ENCODE measurements at regions not wholly inside any gene's neighbourhood (a gene's known extent, or its start where the extent isn't known, plus 50 kb on each side); places are given as distances from the start of the nearest gene placed in this dataset.

GRCh38 chr3:44079916-44080315 is 161.8 kb upstream of the TOPAZ1 start:
- in situ Hi-C loops (cut with HindIII; ENCODE audit: low pct_ligation_motif_present, low pct_unique_long_range_greater_than_20kb, low sequenced_read_pairs), result no loop called here
- no peak for DNase-seq

DNA sequence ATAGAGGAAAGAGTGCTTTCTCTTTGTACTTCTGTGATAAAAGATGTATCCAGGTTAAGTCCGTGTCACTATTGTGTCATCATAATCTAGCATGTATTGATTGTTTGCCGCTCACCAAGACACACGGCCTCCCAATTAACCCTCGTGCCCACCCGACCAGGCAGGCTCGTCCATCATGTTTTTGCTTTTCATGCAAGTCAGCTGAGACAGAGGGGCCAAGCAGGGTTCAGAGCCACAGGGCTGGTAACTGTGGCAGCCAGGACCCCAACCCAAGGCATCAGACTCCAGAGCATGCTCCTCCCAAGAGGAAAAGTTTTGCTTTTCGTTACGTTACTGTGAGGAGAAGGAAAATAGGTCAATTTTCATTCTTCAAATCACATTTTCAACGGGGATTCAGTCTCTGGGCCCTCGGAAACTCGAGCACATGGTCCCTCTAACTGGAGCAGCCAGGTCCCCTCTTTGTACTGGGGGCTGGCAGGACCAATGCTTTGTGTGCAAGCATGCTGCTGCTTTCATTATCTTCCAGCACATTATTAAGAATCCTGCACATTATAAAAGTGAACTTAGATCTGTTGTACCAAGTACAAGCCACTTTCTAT is 161.1 kb upstream of the TOPAZ1 start:
- DNase-seq, result no peak
- in situ Hi-C loops (cut with HindIII; ENCODE audit: low pct_ligation_motif_present, low pct_unique_long_range_greater_than_20kb, low sequenced_read_pairs), result no loop called here

GRCh38 chr3:44090036-44090435 is 151.7 kb upstream of the TOPAZ1 start:
- in situ Hi-C loops (cut with HindIII; ENCODE audit: low pct_ligation_motif_present, low pct_unique_long_range_greater_than_20kb, low sequenced_read_pairs), result no loop called here
- no peak for DNase-seq

DNA sequence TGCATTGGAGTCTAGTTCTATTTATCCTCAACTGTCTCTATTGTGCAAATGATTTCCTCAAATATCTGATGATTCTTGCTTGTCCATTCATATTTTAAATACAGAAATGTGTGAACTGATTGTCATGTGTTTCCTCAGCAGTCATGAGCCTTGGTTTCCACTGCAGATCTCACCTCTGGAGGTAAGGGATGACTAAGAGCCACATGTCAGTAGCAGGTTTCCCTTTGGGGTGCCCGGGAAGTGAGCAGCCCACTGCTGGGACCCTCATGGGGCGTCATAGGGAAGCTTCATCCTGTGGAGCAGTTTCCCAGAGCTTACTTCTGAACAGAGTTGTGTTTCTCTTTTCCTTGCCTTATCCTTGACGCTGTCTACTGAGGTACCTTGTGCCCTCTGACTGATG is 149.2 kb upstream of the TOPAZ1 start:
- DNase-seq, result no peak
- in situ Hi-C loops (cut with HindIII; ENCODE audit: low pct_ligation_motif_present, low pct_unique_long_range_greater_than_20kb, low sequenced_read_pairs), result no loop called here

GRCh38 chr3:44093531-44093930 is 148.2 kb upstream of the TOPAZ1 start:
- in situ Hi-C loops (cut with HindIII; ENCODE audit: low pct_ligation_motif_present, low pct_unique_long_range_greater_than_20kb, low sequenced_read_pairs), result no loop called here
- DNase-seq, result no peak

DNA sequence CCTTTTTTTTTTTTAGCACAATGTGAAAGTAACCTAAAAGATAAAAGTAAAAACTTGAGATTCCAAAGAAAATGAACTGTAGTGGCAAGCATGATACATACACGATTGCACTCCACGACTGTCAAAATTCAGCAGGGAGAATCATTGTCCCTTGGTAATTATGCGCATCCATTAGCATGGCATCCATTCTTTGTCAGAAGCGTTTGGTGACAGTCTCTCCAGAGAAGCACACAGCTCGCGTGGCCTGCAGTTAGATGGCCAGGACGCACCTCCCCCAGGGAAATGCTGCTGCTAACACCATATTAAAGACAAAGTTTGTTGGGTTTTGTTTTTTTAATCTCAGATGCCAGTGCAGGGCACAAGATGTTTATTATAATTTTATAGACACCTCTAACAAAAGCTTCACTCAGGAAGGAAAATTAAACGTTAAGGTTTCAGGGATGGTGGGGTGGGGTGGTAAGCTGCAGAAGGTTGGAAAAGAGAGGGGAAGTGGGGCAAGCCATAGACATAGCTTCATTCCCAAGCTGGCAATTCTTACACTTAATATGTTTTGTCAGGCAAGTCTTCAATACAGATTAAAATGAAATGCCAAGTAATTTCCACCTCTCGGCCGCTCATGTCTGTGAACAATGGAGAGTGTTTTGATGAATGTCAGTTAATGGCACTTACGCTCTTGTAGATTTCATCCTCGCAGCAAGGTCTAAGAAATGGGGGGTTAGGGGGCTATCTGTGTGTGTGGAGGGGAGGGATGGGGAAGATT is 142.8 kb upstream of the TOPAZ1 start:
- in situ Hi-C loops (cut with HindIII; ENCODE audit: low pct_ligation_motif_present, low pct_unique_long_range_greater_than_20kb, low sequenced_read_pairs), result no loop called here
- no peak for DNase-seq

- no peak for DNase-seq
- in situ Hi-C loops (cut with HindIII; ENCODE audit: low pct_ligation_motif_present, low pct_unique_long_range_greater_than_20kb, low sequenced_read_pairs), result no loop called here
Measured at GRCh38 chr3:44099566-44100297, 142.0 kb upstream of the TOPAZ1 start.

- DNase-seq, result no peak
- in situ Hi-C loops (cut with HindIII; ENCODE audit: low pct_ligation_motif_present, low pct_unique_long_range_greater_than_20kb, low sequenced_read_pairs), result no loop called here
Measured at GRCh38 chr3:44100298-44100695, 141.4 kb upstream of the TOPAZ1 start.

- in situ Hi-C loops (cut with HindIII; ENCODE audit: low pct_ligation_motif_present, low pct_unique_long_range_greater_than_20kb, low sequenced_read_pairs), result no loop called here
- DNase-seq, result no peak
Measured at GRCh38 chr3:44104043-44104442, 137.6 kb upstream of the TOPAZ1 start.

DNA sequence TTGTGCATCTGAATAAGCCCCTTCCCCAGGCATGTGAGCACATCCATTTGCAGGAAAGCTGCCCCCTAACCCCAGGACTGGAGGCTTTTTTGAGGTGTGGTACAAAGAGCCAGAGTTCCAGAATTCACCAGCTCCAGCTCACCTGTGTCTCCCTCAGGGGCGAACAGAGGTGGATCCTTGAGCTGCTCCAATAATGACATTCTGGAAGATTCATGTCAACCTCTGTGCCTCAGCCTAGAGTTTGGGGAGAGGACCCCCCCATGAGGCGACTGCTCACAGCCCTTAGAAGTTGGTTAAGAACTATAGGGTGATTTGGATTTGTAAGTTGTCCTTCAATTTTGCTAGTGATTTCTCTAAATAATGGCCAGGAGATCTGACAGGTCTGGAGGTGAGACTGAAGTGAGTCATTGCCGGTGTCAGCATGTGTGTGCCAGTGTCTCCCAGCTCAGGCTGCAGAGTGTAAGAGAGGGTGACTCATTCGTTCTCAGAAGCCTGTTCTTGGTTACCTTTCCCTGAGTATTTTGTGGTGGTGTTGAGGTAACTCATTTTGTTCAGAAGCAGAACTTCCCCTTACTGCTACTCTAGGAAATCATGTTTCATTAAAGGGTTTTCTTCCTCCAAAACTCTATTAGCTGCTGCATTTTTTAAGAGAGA is 136.9 kb upstream of the TOPAZ1 start:
- in situ Hi-C loops (cut with HindIII; ENCODE audit: low pct_ligation_motif_present, low pct_unique_long_range_greater_than_20kb, low sequenced_read_pairs), result no loop called here
- DNase-seq, result peak; percentile 55

DNA sequence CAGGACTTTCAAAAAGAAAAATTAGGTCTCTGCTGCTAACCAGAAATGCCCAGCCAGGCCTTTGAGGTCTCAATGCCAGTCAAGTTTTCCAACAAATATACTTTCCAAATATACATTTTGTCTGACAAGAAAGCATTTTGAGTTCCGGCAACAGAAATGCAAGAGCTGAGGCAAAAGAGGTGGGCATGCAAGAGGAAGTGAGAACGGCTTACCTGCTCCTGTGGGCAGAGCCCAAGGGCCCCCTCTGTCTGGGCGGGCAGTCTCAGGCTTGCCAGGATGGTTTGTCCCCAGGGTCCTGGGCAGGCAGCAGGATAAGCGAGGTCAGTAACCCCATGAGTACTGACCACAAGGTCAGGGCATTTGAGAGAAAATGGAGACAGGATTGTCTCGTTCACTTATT is 136.1 kb upstream of the TOPAZ1 start:
- in situ Hi-C loops (cut with HindIII; ENCODE audit: low pct_ligation_motif_present, low pct_unique_long_range_greater_than_20kb, low sequenced_read_pairs), result no loop called here
- DNase-seq, result no peak

DNA sequence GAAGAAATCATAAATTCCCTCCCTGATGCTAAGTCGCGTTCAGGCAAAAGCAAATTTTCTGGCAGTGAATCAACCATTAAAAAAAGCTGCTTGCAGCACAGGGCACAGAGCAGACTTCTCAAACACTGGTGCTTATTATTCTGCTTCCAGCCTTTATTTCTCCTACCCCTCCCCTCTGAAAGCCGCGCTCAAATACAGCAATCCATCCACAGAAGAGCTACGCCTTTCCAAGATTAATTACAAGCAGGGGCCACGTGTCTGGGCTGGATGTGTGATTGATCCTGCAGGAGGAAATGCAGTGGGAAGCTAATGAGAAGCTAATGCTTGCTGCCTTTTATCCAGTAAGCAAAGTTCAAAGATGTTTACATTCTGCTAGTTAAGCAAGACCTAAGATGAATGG is 134.9 kb upstream of the TOPAZ1 start:
- in situ Hi-C loops (cut with HindIII; ENCODE audit: low pct_ligation_motif_present, low pct_unique_long_range_greater_than_20kb, low sequenced_read_pairs), result no loop called here
- DNase-seq, result no peak

DNA sequence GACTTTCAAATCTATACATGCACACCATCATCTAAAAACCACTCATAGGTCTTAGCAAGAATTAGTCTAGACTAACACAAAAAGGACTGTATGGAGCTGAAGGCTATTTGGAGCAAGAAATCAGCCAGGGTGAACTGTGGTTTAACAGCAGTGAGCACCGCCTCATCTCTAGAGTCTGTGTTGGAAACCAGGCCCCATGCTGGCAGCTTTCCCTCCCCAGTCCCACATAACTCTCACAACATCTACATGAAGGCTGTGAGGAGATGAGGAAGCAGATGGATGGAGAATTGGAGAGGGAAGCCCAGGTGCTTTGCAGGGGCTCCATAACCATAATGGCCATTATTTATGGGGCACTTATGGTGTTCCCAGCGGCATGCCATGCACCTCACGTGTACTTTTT is 133.2 kb upstream of the TOPAZ1 start:
- DNase-seq, result no peak
- in situ Hi-C loops (cut with HindIII; ENCODE audit: low pct_ligation_motif_present, low pct_unique_long_range_greater_than_20kb, low sequenced_read_pairs), result no loop called here

- in situ Hi-C loops (cut with HindIII; ENCODE audit: low pct_ligation_motif_present, low pct_unique_long_range_greater_than_20kb, low sequenced_read_pairs), result no loop called here
- DNase-seq, result no peak
Measured at GRCh38 chr3:44109771-44110361, 131.8 kb upstream of the TOPAZ1 start.

DNA sequence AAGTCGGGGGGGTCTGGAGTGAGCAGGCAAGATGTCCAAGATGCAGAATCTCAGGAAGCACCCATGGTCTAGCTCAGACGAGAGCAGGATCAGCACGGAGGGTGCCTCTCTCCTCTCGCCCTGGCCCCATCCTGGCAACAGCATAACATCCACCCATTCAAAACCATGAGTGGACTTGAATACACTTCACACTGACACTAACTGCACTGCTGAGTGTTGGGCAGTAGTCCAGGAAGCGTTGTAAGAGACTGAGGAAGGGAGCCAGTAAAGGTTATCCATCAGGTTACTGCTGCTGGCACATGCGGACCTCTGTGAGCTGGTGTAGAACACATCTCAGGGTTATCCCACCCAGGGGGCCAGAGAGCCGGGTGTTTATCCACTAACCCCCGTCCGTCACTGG is 131.0 kb upstream of the TOPAZ1 start:
- DNase-seq, result no peak
- in situ Hi-C loops (cut with HindIII; ENCODE audit: low pct_ligation_motif_present, low pct_unique_long_range_greater_than_20kb, low sequenced_read_pairs), result no loop called here

GRCh38 chr3:44111482-44111881 is 130.2 kb upstream of the TOPAZ1 start:
- no peak for DNase-seq
- in situ Hi-C loops (cut with HindIII; ENCODE audit: low pct_ligation_motif_present, low pct_unique_long_range_greater_than_20kb, low sequenced_read_pairs), result no loop called here

- DNase-seq, result no peak
- in situ Hi-C loops (cut with HindIII; ENCODE audit: low pct_ligation_motif_present, low pct_unique_long_range_greater_than_20kb, low sequenced_read_pairs), result no loop called here
Measured at GRCh38 chr3:44114142-44114541, 127.5 kb upstream of the TOPAZ1 start.

- peak; percentile 8 for DNase-seq
- in situ Hi-C loops (cut with HindIII; ENCODE audit: low pct_ligation_motif_present, low pct_unique_long_range_greater_than_20kb, low sequenced_read_pairs), result no loop called here
Measured at GRCh38 chr3:44117239-44117638, 124.4 kb upstream of the TOPAZ1 start.

DNA sequence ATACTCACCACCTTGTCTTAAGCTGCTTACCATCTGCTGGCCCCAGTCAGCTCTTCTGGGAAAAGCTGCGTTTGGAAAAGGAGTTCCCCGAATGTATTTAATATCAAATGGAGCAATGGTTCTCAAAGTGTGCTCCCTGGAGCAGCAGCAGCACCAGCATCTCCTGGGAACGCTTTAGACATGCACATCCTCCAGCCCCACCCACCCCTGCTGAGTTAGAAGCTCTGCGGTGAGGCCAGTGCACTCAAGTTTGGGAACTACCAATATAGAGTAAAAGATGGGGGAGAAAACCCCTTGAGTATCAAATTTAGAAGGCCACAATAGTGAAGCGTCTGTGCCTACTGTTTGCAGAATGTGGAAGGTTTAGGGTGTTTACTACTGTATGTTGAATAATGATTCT is 124.0 kb upstream of the TOPAZ1 start:
- in situ Hi-C loops (cut with HindIII; ENCODE audit: low pct_ligation_motif_present, low pct_unique_long_range_greater_than_20kb, low sequenced_read_pairs), result no loop called here
- DNase-seq, result no peak

Measured in ACHN (cell line).